Erythroblast (primary cell): ENCODE measurements at regions not wholly inside any gene's neighbourhood (a gene's known extent, or its start where the extent isn't known, plus 50 kb on each side); places are given as distances from the start of the nearest gene placed in this dataset.

Source experiments
- GATA1 ChIP-seq: IDR thresholded peaks from 2 replicates; pipeline ENCODE4 v1.6.1; 2011; ENCODE audit warnings: low read depth, mild to moderate bottlenecking, control low read depth, low read length, moderate library complexity
- POLR2A ChIP-seq: IDR thresholded peaks from 2 replicates; pipeline ENCODE4 v1.6.1; 2011; ENCODE audit warnings: mild to moderate bottlenecking, low read length

GRCh38 chr1:59033761-59034160, 249.9 kb upstream of the JUN start:
- TF ChIP-seq POLR2A: no peak
- TF ChIP-seq GATA1: no peak
